ENCODE measurements at regions not wholly inside any gene's neighbourhood (a gene's known extent, or its start where the extent isn't known, plus 50 kb on each side); places are given as distances from the start of the nearest gene placed in this dataset.

- H3K27me3 ChIP-seq (ENCODE audit: insufficient read depth in 3 of 3, low read length in 2 of 3) = no peaks in the 10 kb centered on the region
- intact Hi-C loops (cut with DNase I) = loop anchor here in 1 of 2 donors (5.0 kb wide), 1 partner anchor 79 kb away; no protein-coding TSS in a partner anchor
- H3K4me1 ChIP-seq = peaks cover 39% of the 10 kb centered on the region
- no peak for DNase-seq
- no peak overlapping the region for H3K27ac ChIP-seq
- H3K4me3 ChIP-seq = no peak overlapping the region
- H3K9me3 ChIP-seq = no peaks in the 10 kb centered on the region
- WGBS, 3 donors = 73 to 78% (median 77%) methylated on average over 8 of the region's 8 CpGs
- ATAC-seq = no peak
- H3K36me3 ChIP-seq (ENCODE audit: insufficient read depth in 1 of 2, low read depth in 1 of 2) = no peaks in the 10 kb centered on the region
- TF ChIP-seq CTCF (IDR thresholded peaks at IDR 0.05) = no peak
Observed at GRCh38 chr1:21341022-21341421, 50.8 kb upstream of the ECE1 start.

DNA sequence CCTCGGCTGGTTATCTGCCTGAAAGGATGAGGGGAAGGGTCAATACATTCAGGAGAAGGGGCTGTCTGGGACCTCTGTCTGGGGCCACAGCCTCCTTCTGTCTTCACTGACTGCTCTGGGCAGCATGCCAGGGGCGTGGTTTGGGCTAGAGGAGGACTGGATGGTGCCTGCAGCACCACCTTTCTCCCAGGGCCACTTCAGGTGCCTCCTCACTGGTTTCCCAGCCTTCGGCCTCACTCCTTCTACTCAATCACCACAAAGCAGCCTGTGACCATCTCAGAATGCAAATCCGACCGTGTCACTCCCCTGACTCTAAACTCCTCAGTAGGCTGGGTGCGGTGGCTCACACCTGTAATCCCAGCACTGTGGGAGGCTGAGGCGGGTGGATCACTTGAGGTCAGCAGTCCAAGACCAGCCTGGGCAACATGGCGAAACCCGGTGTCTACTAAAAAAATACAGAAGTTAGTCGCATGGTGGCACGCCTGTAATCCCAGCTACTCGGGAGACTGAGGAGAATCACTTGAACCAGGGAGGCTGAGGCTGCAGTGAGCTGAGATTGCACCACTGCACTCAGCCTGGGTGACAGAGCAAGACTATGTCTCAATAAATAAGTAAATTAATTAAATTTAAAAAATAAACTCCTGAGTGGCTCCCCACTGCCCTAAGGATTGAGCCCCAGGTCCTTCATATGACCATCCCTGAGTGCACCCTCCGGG is 50.1 kb upstream of the ECE1 start:
- TF ChIP-seq CTCF (IDR thresholded peaks at IDR 0.05) = no peak
- intact Hi-C loops (cut with DNase I) = loop anchor here in 1 of 2 donors (5.0 kb wide), 1 partner anchor 78 kb away; no protein-coding TSS in a partner anchor
- no peak overlapping the region for H3K27ac ChIP-seq
- H3K27me3 ChIP-seq (ENCODE audit: insufficient read depth in 3 of 3, low read length in 2 of 3) = no peaks in the 10 kb centered on the region
- no peak for ATAC-seq
- H3K36me3 ChIP-seq (ENCODE audit: insufficient read depth in 1 of 2, low read depth in 1 of 2) = no peaks in the 10 kb centered on the region
- H3K4me3 ChIP-seq = no peak overlapping the region
- no peaks in the 10 kb centered on the region for H3K9me3 ChIP-seq
- 83 to 86% (median 83%) methylated on average over 13 of the region's 13 CpGs for WGBS, 3 donors
- H3K4me1 ChIP-seq = peaks cover 43% of the 10 kb centered on the region
- DNase-seq = peak; percentile 36 to 69

All from psoas muscle (tissue), 7 donors.